GM10266 (cell line): ENCODE measurements at regions not wholly inside any gene's neighbourhood (a gene's known extent, or its start where the extent isn't known, plus 50 kb on each side); places are given as distances from the start of the nearest gene placed in this dataset.

Experiments used
- DNase-seq: peaks from one replicate; pipeline ENCODE4 v3.0.0; 2012; ENCODE audit errors: extremely low spot score
- CTCF ChIP-seq: IDR thresholded peaks from 2 replicates; pipeline ENCODE4 v1.5.1; 2012; ENCODE audit warnings: mild to moderate bottlenecking, low read depth; ENCODE audit not compliant: control insufficient read depth, insufficient read depth; ENCODE audit errors: missing control alignments

- TF ChIP-seq CTCF, result no peak
- DNase-seq, result no peak
These were observed 569.7 kb upstream of the CITED2 start for GRCh38 chr6:139944131-139944530.

- DNase-seq, result no peak
- no peak for TF ChIP-seq CTCF
These were observed 568.9 kb upstream of the CITED2 start for GRCh38 chr6:139943391-139943790.

- no peak for DNase-seq
- no peak for TF ChIP-seq CTCF
These were observed 567.9 kb upstream of the CITED2 start for GRCh38 chr6:139942331-139942730.

- DNase-seq, result no peak
These were observed 567.4 kb upstream of the CITED2 start for GRCh38 chr6:139941826-139942225.

GRCh38 chr6:139940741-139941729 lies 566.6 kb upstream of the CITED2 start:
- DNase-seq, result no peak
- no peak for TF ChIP-seq CTCF

More at GRCh38 chr6:139941826-139942225, 567.4 kb upstream of the CITED2 start:
- TF ChIP-seq CTCF, result no peak

GRCh38 chr6:139939189-139939979 lies 564.9 kb upstream of the CITED2 start:
- no peak for TF ChIP-seq CTCF
- no peak for DNase-seq
